HUES6 (cell line): ENCODE measurements at regions not wholly inside any gene's neighbourhood (a gene's known extent, or its start where the extent isn't known, plus 50 kb on each side); places are given as distances from the start of the nearest gene placed in this dataset.
"Not testable (repeated sequence)": the region's sequence is repeated elsewhere in the genome, so short reads cannot be mapped to it uniquely, and the experiment has no call there.

Experiments
- H3K27ac ChIP-seq: 2 replicates; pipeline ENCODE4 v1.7.0; 2013; ENCODE audit warnings: low read depth, mild to moderate bottlenecking, low read length, inconsistent platforms
- H3K27me3 ChIP-seq: 2 replicates; pipeline ENCODE4 v1.6.1; 2013; ENCODE audit warnings: low read length; ENCODE audit not compliant: control insufficient read depth, insufficient read depth
- H3K36me3 ChIP-seq: 2 replicates; pipeline ENCODE4 v1.6.1; 2013; ENCODE audit warnings: low read length; ENCODE audit not compliant: control insufficient read depth, insufficient read depth
- H3K4me1 ChIP-seq: 2 replicates; pipeline ENCODE4 v1.6.1; 2013; ENCODE audit warnings: low read length; ENCODE audit not compliant: control insufficient read depth, insufficient read depth
- H3K4me3 ChIP-seq: 2 replicates; pipeline ENCODE4 v1.5.1; 2013; ENCODE audit warnings: low read depth, low read length
- H3K9ac ChIP-seq: one replicate; pipeline ENCODE4 v1.6.1; 2013; ENCODE audit warnings: mild to moderate bottlenecking, low read length
- H3K9me3 ChIP-seq: 2 replicates; pipeline ENCODE4 v1.6.1; 2013; ENCODE audit warnings: low read depth, low read length; ENCODE audit not compliant: control insufficient read depth, insufficient read depth

DNA sequence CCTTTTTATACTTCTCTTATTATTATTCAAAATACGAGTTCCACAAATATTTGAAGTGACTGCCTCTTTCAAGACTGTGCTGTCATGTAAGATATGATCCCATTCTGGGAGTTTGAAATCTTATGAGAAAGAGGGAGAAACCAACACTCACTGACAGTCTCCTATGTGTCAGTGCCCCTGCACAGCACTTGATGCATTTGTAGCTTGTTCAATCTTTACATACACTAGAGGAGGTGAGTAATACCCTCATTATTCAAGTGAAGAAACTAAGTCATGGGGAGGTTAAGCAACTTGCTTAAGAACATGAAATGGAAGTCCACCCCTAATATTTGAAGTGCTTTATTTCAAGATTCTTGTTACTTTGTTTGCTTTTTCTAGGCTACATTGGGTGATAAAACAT, 459.5 kb upstream of the FANCL start:
- H3K4me1 ChIP-seq, result peaks cover 8% of the 10 kb centered on the region
- H3K27ac ChIP-seq, result no peak overlapping the region
- no peaks in the 10 kb centered on the region for H3K27me3 ChIP-seq
- H3K9ac ChIP-seq, result no peak overlapping the region
- no peak overlapping the region for H3K4me3 ChIP-seq
- H3K36me3 ChIP-seq, result no peaks in the 10 kb centered on the region
- H3K9me3 ChIP-seq, result no peaks in the 10 kb centered on the region

DNA sequence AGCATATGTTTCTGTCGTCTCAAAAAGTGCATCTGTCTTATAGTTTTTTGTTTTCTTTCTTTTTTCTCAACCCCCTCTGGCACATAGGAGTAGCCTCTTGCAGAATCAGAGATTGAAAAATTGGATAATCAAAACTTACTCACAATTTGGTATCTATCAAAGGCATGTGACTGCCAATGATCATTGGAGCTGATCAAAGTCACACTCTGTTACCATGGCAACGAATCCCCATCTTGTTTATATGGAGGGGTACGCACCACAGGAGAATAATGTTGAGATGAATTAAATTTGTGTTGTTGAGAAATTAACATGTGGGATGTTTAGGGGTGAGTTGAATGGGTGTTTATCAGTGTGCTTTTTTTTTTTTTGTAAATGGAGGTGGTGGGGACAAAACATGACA, 458.3 kb upstream of the FANCL start:
- Histone ChIP-seq H3K27ac (no peak overlapping the region), H3K9ac (no peak overlapping the region), H3K4me1 (peaks cover 8% of the 10 kb centered on the region), H3K9me3 (no peaks in the 10 kb centered on the region), H3K27me3 (no peaks in the 10 kb centered on the region), H3K36me3 (no peaks in the 10 kb centered on the region), H3K4me3 (no peak overlapping the region)

DNA sequence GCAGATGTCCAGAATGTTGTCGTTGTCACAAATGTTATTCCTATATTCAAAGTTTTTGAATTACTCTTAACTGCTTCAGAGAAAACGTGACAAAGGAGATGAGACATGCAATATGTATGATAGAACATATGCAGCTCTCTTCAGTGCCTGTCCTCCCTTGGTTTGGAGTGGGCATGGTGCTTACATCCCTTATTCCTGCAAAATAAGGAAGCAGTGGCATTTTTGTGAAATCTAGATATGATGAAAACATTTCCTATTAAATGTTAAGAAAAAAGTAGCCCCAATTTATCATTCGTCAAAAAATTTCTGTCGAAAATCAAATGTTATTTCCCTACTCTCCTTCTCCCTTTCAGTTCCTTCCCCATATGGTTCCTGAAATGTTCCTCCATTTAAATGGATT, 457.5 kb upstream of the FANCL start:
- Histone ChIP-seq H3K4me1 (peaks cover 8% of the 10 kb centered on the region), H3K9ac (no peak overlapping the region), H3K4me3 (no peak overlapping the region), H3K9me3 (no peaks in the 10 kb centered on the region), H3K27me3 (no peaks in the 10 kb centered on the region), H3K36me3 (no peaks in the 10 kb centered on the region), H3K27ac (no peak overlapping the region)

DNA sequence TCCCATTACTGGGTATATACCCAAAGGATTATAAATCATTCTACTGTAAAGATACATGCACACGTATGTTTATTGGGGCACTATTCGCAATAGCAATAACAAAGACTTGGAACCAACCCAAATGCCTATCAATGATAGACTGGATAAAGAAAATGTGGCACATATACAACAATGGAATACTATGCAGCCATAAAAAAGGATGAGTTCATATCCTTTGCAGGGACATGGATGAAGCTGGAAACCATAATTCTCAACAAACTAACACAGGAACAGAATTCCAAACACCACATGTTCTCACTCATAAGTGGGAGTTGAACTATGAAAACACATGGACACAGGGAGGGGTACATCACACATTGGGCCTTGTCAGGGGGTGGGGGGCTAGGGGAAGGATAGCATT, 453.0 kb upstream of the FANCL start:
- not testable (repeated sequence) for H3K27ac ChIP-seq, H3K27me3 ChIP-seq, H3K36me3 ChIP-seq, H3K9me3 ChIP-seq, H3K9ac ChIP-seq, H3K4me3 ChIP-seq, H3K4me1 ChIP-seq

DNA sequence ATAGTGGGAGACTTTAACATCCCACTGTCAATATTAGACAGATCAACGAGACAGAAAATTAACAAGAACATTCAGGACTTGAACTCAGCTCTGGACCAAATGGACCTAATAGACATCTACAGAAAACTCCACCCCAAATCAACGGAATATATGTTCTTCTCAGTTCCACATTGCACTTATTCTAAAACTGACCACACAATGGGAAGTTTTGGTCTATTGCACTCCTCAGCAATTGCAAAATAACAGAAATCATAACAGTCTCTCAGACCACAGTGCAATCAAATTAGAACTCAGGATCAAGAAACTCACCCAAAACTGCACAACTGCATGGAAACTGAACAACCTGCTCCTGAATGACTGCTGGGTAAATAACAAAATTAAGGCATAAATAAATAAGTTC, 449.9 kb upstream of the FANCL start:
- H3K9ac ChIP-seq, H3K27me3 ChIP-seq, H3K9me3 ChIP-seq, H3K27ac ChIP-seq, H3K4me1 ChIP-seq, H3K36me3 ChIP-seq, H3K4me3 ChIP-seq: not testable (repeated sequence)

DNA sequence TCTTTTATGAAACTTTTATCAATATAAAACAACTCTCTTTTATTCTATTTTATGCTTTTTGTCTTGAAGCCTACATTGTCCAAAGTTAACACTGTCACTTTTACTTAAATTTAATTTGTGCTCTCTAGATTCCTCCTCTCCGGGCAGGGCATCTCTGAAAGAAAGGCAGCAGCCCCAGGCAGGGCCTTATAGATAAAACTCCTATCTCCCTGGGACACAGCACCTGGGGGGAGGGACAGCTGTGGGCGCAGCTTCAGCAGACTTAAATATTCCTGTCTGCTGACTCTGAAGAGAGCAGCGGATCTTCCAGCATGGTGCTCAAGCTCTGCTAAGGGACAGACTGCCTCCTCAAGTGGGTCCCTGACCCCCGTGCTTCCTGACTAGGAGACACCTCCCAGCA, 447.7 kb upstream of the FANCL start:
- H3K27ac ChIP-seq, result no peak overlapping the region

DNA sequence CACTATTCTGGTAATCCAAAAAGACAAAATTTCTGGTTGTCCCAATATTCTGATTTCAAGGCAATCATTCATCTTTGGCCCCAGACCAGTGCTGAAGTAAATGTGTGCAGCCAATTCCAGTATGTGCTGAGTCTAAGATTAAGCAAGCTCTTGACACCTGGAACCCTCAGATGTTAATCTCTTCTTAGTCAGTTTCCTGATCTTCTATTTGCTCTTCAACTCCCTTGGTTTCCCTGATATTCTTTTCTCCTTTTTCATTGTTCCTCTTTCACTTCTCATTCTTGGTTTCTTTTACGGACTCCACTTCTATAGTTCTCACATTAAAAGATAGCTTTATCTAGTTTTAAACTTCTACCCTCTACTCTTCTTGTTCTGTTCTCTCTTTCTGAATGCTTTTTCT, 445.7 kb upstream of the FANCL start:
- H3K4me1 ChIP-seq, result no peaks in the 10 kb centered on the region
- no peak overlapping the region for H3K4me3 ChIP-seq
- no peaks in the 10 kb centered on the region for H3K36me3 ChIP-seq
- H3K9ac ChIP-seq, result no peak overlapping the region
- no peaks in the 10 kb centered on the region for H3K9me3 ChIP-seq
- H3K27ac ChIP-seq, result no peak overlapping the region
- H3K27me3 ChIP-seq, result no peaks in the 10 kb centered on the region

More for the DNA sequence above, 447.7 kb upstream of the FANCL start:
- Histone ChIP-seq H3K36me3 (no peaks in the 10 kb centered on the region), H3K27me3 (no peaks in the 10 kb centered on the region), H3K4me3 (no peak overlapping the region), H3K4me1 (no peaks in the 10 kb centered on the region), H3K9ac (no peak overlapping the region), H3K9me3 (no peaks in the 10 kb centered on the region)

DNA sequence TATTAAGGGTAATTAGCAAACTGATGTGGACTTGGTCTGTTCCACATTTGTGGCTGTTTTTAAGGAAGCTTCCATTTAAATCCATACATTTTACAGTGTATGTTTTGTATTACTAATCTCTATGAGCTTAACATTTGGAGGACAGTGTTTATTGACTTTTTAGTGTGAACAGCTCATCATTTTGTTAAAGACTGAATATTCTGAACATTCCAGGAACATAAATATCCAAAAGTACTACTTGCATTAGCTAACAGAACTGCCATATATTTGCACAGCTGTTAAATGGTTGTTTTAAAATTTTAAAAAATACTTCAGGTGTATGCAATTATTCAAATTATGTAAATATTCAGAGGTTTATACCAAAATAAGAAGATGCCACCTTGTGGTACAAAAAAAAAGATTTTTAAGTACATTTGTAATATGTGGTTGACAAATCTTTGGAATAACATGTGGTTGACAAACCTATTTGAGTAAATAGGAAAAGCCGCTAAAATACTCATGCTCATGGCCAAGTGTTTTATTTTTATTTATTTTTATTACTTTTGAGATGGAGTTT, 439.7 kb upstream of the FANCL start:
- no peak overlapping the region for H3K9ac ChIP-seq
- H3K4me3 ChIP-seq, result no peak overlapping the region
- H3K27me3 ChIP-seq, result no peaks in the 10 kb centered on the region
- H3K36me3 ChIP-seq, result no peaks in the 10 kb centered on the region
- no peak overlapping the region for H3K27ac ChIP-seq
- H3K9me3 ChIP-seq, result no peaks in the 10 kb centered on the region; the same call in 1 of the 2 replicates
- H3K4me1 ChIP-seq, result no peaks in the 10 kb centered on the region

DNA sequence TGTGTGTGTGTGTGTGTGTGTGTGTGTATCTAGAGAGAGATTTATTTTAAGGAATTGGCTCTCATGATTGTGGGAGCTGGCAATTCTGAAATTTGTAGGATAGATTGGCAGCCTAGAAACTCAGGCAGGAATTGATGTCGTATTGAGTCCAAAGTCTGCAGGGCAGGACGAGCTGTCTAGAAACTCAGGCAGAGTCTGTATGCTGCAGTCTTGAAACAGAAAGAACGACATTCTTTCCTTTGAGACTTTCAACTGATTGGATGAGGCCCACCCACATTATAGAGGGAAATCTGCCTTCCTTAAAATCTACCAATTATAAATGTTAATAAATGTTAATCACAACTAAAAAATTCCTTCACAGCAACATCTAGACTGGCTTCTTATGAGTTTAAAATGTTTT, 436.6 kb upstream of the FANCL start:
- H3K27me3 ChIP-seq, result no peaks in the 10 kb centered on the region
- H3K9me3 ChIP-seq, result no peaks in the 10 kb centered on the region; the same call in 1 of the 2 replicates
- no peaks in the 10 kb centered on the region for H3K4me1 ChIP-seq
- H3K27ac ChIP-seq, result no peak overlapping the region
- no peak overlapping the region for H3K4me3 ChIP-seq
- no peak overlapping the region for H3K9ac ChIP-seq
- no peaks in the 10 kb centered on the region for H3K36me3 ChIP-seq

DNA sequence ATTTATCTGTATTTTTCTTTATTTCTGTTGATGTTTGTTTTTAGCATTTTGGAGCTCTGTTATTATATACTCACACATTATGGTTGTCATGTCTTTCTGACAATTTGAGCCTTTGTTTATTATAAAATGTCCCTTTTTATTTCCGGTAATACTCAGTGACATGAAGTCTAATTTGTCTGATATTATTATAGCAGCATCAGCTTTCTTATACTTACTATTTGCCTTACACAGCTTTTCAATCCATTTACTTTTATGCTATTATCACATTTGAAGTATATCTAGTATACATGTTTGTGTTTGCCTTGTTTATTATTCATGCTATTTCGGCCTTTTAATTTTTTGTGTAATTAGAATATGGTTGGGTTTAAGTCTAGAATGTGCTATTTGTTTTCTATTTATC, 430.6 kb upstream of the FANCL start:
- Histone ChIP-seq H3K27ac (no peak overlapping the region), H3K4me3 (no peak overlapping the region), H3K9me3 (no peaks in the 10 kb centered on the region; the same call in 1 of the 2 replicates), H3K27me3 (no peaks in the 10 kb centered on the region), H3K9ac (no peak overlapping the region), H3K4me1 (no peaks in the 10 kb centered on the region), H3K36me3 (no peaks in the 10 kb centered on the region)

DNA sequence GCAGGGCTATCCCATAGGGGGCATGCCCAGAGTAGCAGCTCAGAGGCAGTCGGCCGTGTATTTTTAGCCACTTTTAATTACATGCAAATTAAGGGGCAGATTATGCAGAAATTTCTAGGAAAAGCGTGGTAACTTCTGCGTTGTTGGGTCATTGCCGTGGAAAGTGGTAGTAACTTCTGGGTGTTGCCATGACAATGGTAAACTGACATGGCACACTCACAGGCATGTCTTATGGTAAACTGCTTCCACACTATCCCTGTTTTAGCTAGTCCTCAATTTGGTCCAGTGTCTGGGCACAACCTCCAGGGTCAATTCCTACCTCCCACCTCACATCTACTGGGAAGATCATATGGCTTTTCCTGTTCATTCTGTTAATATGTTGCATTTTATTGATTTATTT, 428.9 kb upstream of the FANCL start:
- Histone ChIP-seq H3K4me1 (no peaks in the 10 kb centered on the region), H3K36me3 (no peaks in the 10 kb centered on the region), H3K4me3 (no peak overlapping the region), H3K9me3 (no peaks in the 10 kb centered on the region; the same call in 1 of the 2 replicates), H3K27me3 (no peaks in the 10 kb centered on the region), H3K27ac (no peak overlapping the region), H3K9ac (no peak overlapping the region)
